ENCODE measurements at regions not wholly inside any gene's neighbourhood (a gene's known extent, or its start where the extent isn't known, plus 50 kb on each side); places are given as distances from the start of the nearest gene placed in this dataset.

- TF ChIP-seq ATF5 (CRISPR knock-in tag; IDR thresholded peaks at IDR 0.05; ENCODE audit: low read depth) (no peak), ZNF350 (CRISPR knock-in tag; IDR thresholded peaks at IDR 0.05; ENCODE audit: borderline replicate concordance, low read depth) (no peak), NONO (IDR thresholded peaks at IDR 0.05) (no peak), NONO (CRISPR knock-in tag; conservative IDR thresholded peaks at IDR 0.05) (no peak), ZNF768 (CRISPR knock-in tag; IDR thresholded peaks at IDR 0.05) (no peak), CTCF (CRISPR knock-in tag; IDR thresholded peaks at IDR 0.05) (no peak), NCOA2 (CRISPR knock-in tag; IDR thresholded peaks at IDR 0.05) (no peak), FOXP1 (IDR thresholded peaks at IDR 0.05) (no peak), FOXP1 (CRISPR knock-in tag; IDR thresholded peaks at IDR 0.05) (no peak), HNRNPK (IDR thresholded peaks at IDR 0.05; ENCODE audit: low read depth, low read length, poor library complexity, severe bottlenecking) (no peak), ZNF530 (CRISPR knock-in tag; IDR thresholded peaks at IDR 0.05; ENCODE audit: low read depth) (no peak), HIVEP1 (CRISPR knock-in tag; IDR thresholded peaks at IDR 0.05) (no peak), DMAP1 (CRISPR knock-in tag; IDR thresholded peaks at IDR 0.05) (no peak)
These were observed 507.5 kb upstream of the SULF2 start for GRCh38 chr20:48292806-48293205.
